Urinary bladder (tissue), 3 donors: ENCODE measurements at regions not wholly inside any gene's neighbourhood (a gene's known extent, or its start where the extent isn't known, plus 50 kb on each side); places are given as distances from the start of the nearest gene placed in this dataset.

Experiments used
- DNase-seq: peaks from one replicate; pipeline ENCODE4 v3.0.0-alpha.2; 2015; ENCODE audit errors: extremely low spot score
- H3K27ac ChIP-seq: one replicate; pipeline ENCODE4 v1.5.1; 2013; ENCODE audit warnings: low read depth, mild to moderate bottlenecking, moderate library complexity
- H3K36me3 ChIP-seq: one replicate; pipeline ENCODE4 v1.6.1; 2013; ENCODE audit warnings: mild to moderate bottlenecking, moderate library complexity; ENCODE audit not compliant: insufficient read depth
- H3K4me1 ChIP-seq: one replicate; pipeline ENCODE4 v1.6.1; 2013; ENCODE audit warnings: mild to moderate bottlenecking, moderate library complexity; ENCODE audit not compliant: insufficient read depth
- H3K4me3 ChIP-seq: one replicate; pipeline ENCODE4 v1.5.1; 2013; ENCODE audit warnings: low read depth, low read length
- WGBS: extraction: QIAGEN DNeasy Blood & Tissue Kit; methylation state at CpG from one replicate; pipeline ENCODE4 v1.1.7; 2013; 5-methylcytosine and 5-hydroxymethylcytosine counted together
- donor health status: healthy with polysubstance abuse.
- donor health status: healthy.

- WGBS: 59% methylated on average over 1 of the region's 1 CpG
- Histone ChIP-seq H3K4me3 (no peak overlapping the region), H3K4me1 (no peaks in the 10 kb centered on the region), H3K27ac (no peak overlapping the region), H3K36me3 (no peaks in the 10 kb centered on the region)
- DNase-seq: no peak
Observed at GRCh38 chr11:92439133-92439532, 214.5 kb downstream of the FAT3 start.

- no peak overlapping the region for H3K27ac ChIP-seq
- no peaks in the 10 kb centered on the region for H3K4me1 ChIP-seq
- WGBS: 52% methylated on average over 4 of the region's 4 CpGs
- no peaks in the 10 kb centered on the region for H3K36me3 ChIP-seq
- no peak overlapping the region for H3K4me3 ChIP-seq
- DNase-seq: no peak
Observed at GRCh38 chr11:92440701-92441442, 216.3 kb downstream of the FAT3 start.

GRCh38 chr11:92441443-92441726 is 216.8 kb downstream of the FAT3 start:
- Histone ChIP-seq H3K4me1 (no peaks in the 10 kb centered on the region), H3K27ac (no peak overlapping the region), H3K4me3 (no peak overlapping the region), H3K36me3 (no peaks in the 10 kb centered on the region)
- no peak for DNase-seq
- 29% methylated on average over 4 of the region's 4 CpGs for WGBS

- H3K4me3 ChIP-seq: no peak overlapping the region
- 48% methylated on average over 2 of the region's 2 CpGs for WGBS
- no peak for DNase-seq
- H3K36me3 ChIP-seq: no peaks in the 10 kb centered on the region
- H3K27ac ChIP-seq: no peak overlapping the region
- no peaks in the 10 kb centered on the region for H3K4me1 ChIP-seq
Observed at GRCh38 chr11:92443199-92443598, 218.6 kb downstream of the FAT3 start.

GRCh38 chr11:92447586-92447985 is 223.0 kb downstream of the FAT3 start:
- H3K4me3 ChIP-seq: no peak overlapping the region
- H3K27ac ChIP-seq: no peak overlapping the region
- no peaks in the 10 kb centered on the region for H3K4me1 ChIP-seq
- DNase-seq: no peak
- 88% methylated on average over 3 of the region's 3 CpGs for WGBS
- no peaks in the 10 kb centered on the region for H3K36me3 ChIP-seq

- WGBS: 91% methylated on average over 2 of the region's 2 CpGs
- DNase-seq: no peak
Observed at GRCh38 chr11:92449222-92449621, 224.6 kb downstream of the FAT3 start.

GRCh38 chr11:92449780-92450179 is 225.2 kb downstream of the FAT3 start:
- Histone ChIP-seq H3K4me1 (no peaks in the 10 kb centered on the region), H3K36me3 (no peaks in the 10 kb centered on the region), H3K4me3 (no peak overlapping the region), H3K27ac (no peak overlapping the region)
- WGBS: 92% methylated on average over 5 of the region's 5 CpGs
- no peak for DNase-seq

More at GRCh38 chr11:92449222-92449621, 224.6 kb downstream of the FAT3 start:
- no peak overlapping the region for H3K27ac ChIP-seq
- H3K4me3 ChIP-seq: no peak overlapping the region
- H3K36me3 ChIP-seq: no peaks in the 10 kb centered on the region
- no peaks in the 10 kb centered on the region for H3K4me1 ChIP-seq

- DNase-seq: no peak
- no peaks in the 10 kb centered on the region for H3K4me1 ChIP-seq
- WGBS: 94% methylated on average over 4 of the region's 4 CpGs
Observed at GRCh38 chr11:92451063-92451462, 226.4 kb downstream of the FAT3 start.

GRCh38 chr11:92453055-92453454 is 228.4 kb downstream of the FAT3 start:
- no peak for DNase-seq
- Histone ChIP-seq H3K4me1 (no peaks in the 10 kb centered on the region), H3K27ac (no peak overlapping the region), H3K36me3 (no peaks in the 10 kb centered on the region), H3K4me3 (no peak overlapping the region)
- WGBS: 64% methylated on average over 3 of the region's 3 CpGs

More at GRCh38 chr11:92451063-92451462, 226.4 kb downstream of the FAT3 start:
- no peak overlapping the region for H3K27ac ChIP-seq
- H3K36me3 ChIP-seq: no peaks in the 10 kb centered on the region
- no peak overlapping the region for H3K4me3 ChIP-seq

- Histone ChIP-seq H3K4me3 (no peak overlapping the region), H3K4me1 (no peaks in the 10 kb centered on the region), H3K27ac (no peak overlapping the region), H3K36me3 (no peaks in the 10 kb centered on the region)
- WGBS: 90% methylated on average over 2 of the region's 2 CpGs
- no peak for DNase-seq
Observed at GRCh38 chr11:92455210-92455790, 230.7 kb downstream of the FAT3 start.

- no peaks in the 10 kb centered on the region for H3K36me3 ChIP-seq
- H3K4me3 ChIP-seq: no peak overlapping the region
- no peak for DNase-seq
- WGBS: 47% methylated on average over 1 of the region's 1 CpG
- H3K4me1 ChIP-seq: no peaks in the 10 kb centered on the region
- H3K27ac ChIP-seq: no peak overlapping the region
Observed at GRCh38 chr11:92457250-92457649, 232.6 kb downstream of the FAT3 start.

- DNase-seq: no peak
- Histone ChIP-seq H3K27ac (no peak overlapping the region), H3K4me3 (no peak overlapping the region), H3K36me3 (no peaks in the 10 kb centered on the region), H3K4me1 (no peaks in the 10 kb centered on the region)
Observed at GRCh38 chr11:92458486-92458885, 233.9 kb downstream of the FAT3 start.

- DNase-seq: no peak
- Histone ChIP-seq H3K36me3 (no peaks in the 10 kb centered on the region), H3K4me3 (no peak overlapping the region), H3K27ac (no peak overlapping the region), H3K4me1 (no peaks in the 10 kb centered on the region)
- 84% methylated on average over 4 of the region's 4 CpGs for WGBS
Observed at GRCh38 chr11:92460213-92460612, 235.6 kb downstream of the FAT3 start.

- Histone ChIP-seq H3K36me3 (no peaks in the 10 kb centered on the region), H3K4me1 (no peaks in the 10 kb centered on the region), H3K27ac (no peak overlapping the region), H3K4me3 (no peak overlapping the region)
- 93% methylated on average over 3 of the region's 3 CpGs for WGBS
- DNase-seq: no peak
Observed at GRCh38 chr11:92461447-92461846, 236.8 kb downstream of the FAT3 start.
